H1 (cell line): ENCODE measurements at regions not wholly inside any gene's neighbourhood (a gene's known extent, or its start where the extent isn't known, plus 50 kb on each side); places are given as distances from the start of the nearest gene placed in this dataset.

ENCODE experiments used
- CTCF ChIA-PET: fragments of 300-600 bp; sonication (Branson Sonifier 250); formaldehyde crosslinking; loops from one replicate; lab custom pipeline; 2021; ENCODE audit not compliant: partially characterized antibody; lab: Charles Lee
- POLR2A ChIA-PET: fragments of 300-600 bp; sonication (Branson Sonifier 250); formaldehyde crosslinking; loops from one replicate; lab custom pipeline; 2021; ENCODE audit warnings: inconsistent platforms; ENCODE audit not compliant: partially characterized antibody; lab: Charles Lee
- DNase-seq, 2 experiments: peaks; one replicate each; pipeline versions ENCODE4 v3.0.0 to v3.0.0-alpha.2; 2010 to 2022; ENCODE audit warnings: low spot score in 2 of 2, low read depth in 1 of 2, mixed read lengths in 1 of 2
- FAIRE-seq: peaks from 2 replicates; lab custom pipeline; 2011; peaks lifted over from hg19 to GRCh38; lab: Jason Lieb, UNC
- H2AFZ ChIP-seq: 2 replicates; pipeline ENCODE4 v1.8.1; 2012; ENCODE audit warnings: low read length, inconsistent platforms
- H2AK5ac ChIP-seq: 2 replicates; pipeline ENCODE4 v1.6.1; 2013; ENCODE audit warnings: low read depth, low read length
- H2BK120ac ChIP-seq: replicated peaks from 2 replicates; pipeline ENCODE3; 2013; ENCODE audit warnings: low read depth, low read length, inconsistent platforms
- H2BK12ac ChIP-seq: 2 replicates; pipeline ENCODE4 v1.6.1; 2013; ENCODE audit warnings: low read depth, low read length
- H2BK15ac ChIP-seq: 2 replicates; pipeline ENCODE4 v1.6.1; 2013; ENCODE audit warnings: low read length
- H2BK20ac ChIP-seq: 2 replicates; pipeline ENCODE4 v1.6.1; 2013; ENCODE audit warnings: low read length
- H2BK5ac ChIP-seq: 2 replicates; pipeline ENCODE4 v1.6.1; 2013; ENCODE audit warnings: low read depth, low read length
- H3K14ac ChIP-seq: 2 replicates; pipeline ENCODE4 v1.6.1; 2013; ENCODE audit warnings: inconsistent platforms; ENCODE audit not compliant: insufficient read length
- H3K18ac ChIP-seq: 2 replicates; pipeline ENCODE4 v1.6.1; 2013; ENCODE audit warnings: low read length; ENCODE audit errors: extremely low read depth
- H3K23ac ChIP-seq: 2 replicates; pipeline ENCODE4 v1.6.1; 2013; ENCODE audit warnings: inconsistent platforms; ENCODE audit not compliant: insufficient read length
- H3K23me2 ChIP-seq: 2 replicates; pipeline ENCODE4 v1.6.1; 2013; ENCODE audit warnings: low read depth, low read length
- H3K27ac ChIP-seq: 2 replicates; pipeline ENCODE4 v1.6.1; 2011; ENCODE audit warnings: low read depth, low read length, inconsistent platforms
- H3K27me3 ChIP-seq, 4 experiments: replicated peaks in 1 of 4; 1 replicate in 1 of 4; 2 replicates in 3 of 4; pipeline versions ENCODE4 v1.6.1 to v1.8.1; 2011 to 2013; ENCODE audit warnings: low read length in 3 of 4, mild to moderate bottlenecking in 3 of 4, inconsistent platforms in 2 of 4, mixed read lengths in 2 of 4, moderate library complexity in 1 of 4; ENCODE audit not compliant: control insufficient read depth in 3 of 4, insufficient read depth in 3 of 4; ENCODE audit errors: extremely low read depth in 1 of 4
- H3K36me3 ChIP-seq, 4 experiments: 2 replicates each; pipeline versions ENCODE4 v1.6.1 to v1.8.1; 2011 to 2013; ENCODE audit warnings: mild to moderate bottlenecking in 4 of 4, low read length in 3 of 4, moderate library complexity in 2 of 4, control low read depth in 1 of 4, inconsistent platforms in 1 of 4; ENCODE audit not compliant: insufficient read depth in 4 of 4, control insufficient read depth in 2 of 4
- H3K4ac ChIP-seq: replicated peaks from 2 replicates; pipeline ENCODE3; 2013; ENCODE audit warnings: low read length, low read depth, mixed read lengths, inconsistent platforms; ENCODE audit not compliant: insufficient read length
- H3K4me1 ChIP-seq, 4 experiments: replicated peaks in 1 of 4; 1 replicate in 1 of 4; 2 replicates in 3 of 4; pipeline versions ENCODE4 v1.6.1 to v1.8.1; 2011 to 2013; ENCODE audit warnings: low read length in 3 of 4, inconsistent platforms in 2 of 4, mixed read lengths in 1 of 4; ENCODE audit not compliant: insufficient read depth in 4 of 4, control insufficient read depth in 3 of 4
- H3K4me2 ChIP-seq, 2 experiments: 2 replicates each; pipeline versions ENCODE4 v1.6.1 to v1.8.1; 2011 to 2013; ENCODE audit warnings: low read depth in 2 of 2, low read length in 2 of 2, control low read depth in 1 of 2, inconsistent platforms in 1 of 2, mild to moderate bottlenecking in 1 of 2; ENCODE audit not compliant: insufficient read depth in 1 of 2
- H3K4me3 ChIP-seq, 4 experiments: fragments of 200-600, 300-600 bp in 1 of 4; sonication (generic), shearing (Covaris generic), sonication (Bioruptor Twin) in 1 of 4; 2 replicates each; pipeline versions ENCODE4 v1.5.1 to v1.8.1; 2011 to 2016; ENCODE audit warnings: low read length in 4 of 4, low read depth in 3 of 4, control low read depth in 2 of 4, inconsistent platforms in 2 of 4, mild to moderate bottlenecking in 2 of 4, mixed read lengths in 1 of 4, moderate library complexity in 1 of 4; ENCODE audit not compliant: insufficient read depth in 2 of 4; ENCODE audit errors: extremely low read depth in 1 of 4
- H3K56ac ChIP-seq: replicated peaks from 2 replicates; pipeline ENCODE3; 2013; ENCODE audit warnings: low read depth, mild to moderate bottlenecking, mixed read lengths, low read length, inconsistent platforms; ENCODE audit not compliant: insufficient read length
- H3K79me1 ChIP-seq: 2 replicates; pipeline ENCODE4 v1.6.1; 2013; ENCODE audit warnings: low read depth, low read length, control low read depth
- H3K79me2 ChIP-seq, 2 experiments: 2 replicates each; pipeline versions ENCODE4 v1.6.1 to v1.8.1; 2012 to 2013; ENCODE audit warnings: low read length in 2 of 2, mild to moderate bottlenecking in 2 of 2, inconsistent platforms in 1 of 2; ENCODE audit not compliant: insufficient read depth in 2 of 2, control insufficient read depth in 1 of 2
- H3K9ac ChIP-seq, 4 experiments: replicated peaks in 1 of 4; 1 replicate in 1 of 4; 2 replicates in 3 of 4; pipeline versions ENCODE4 v1.6.1 to v1.8.1; 2011 to 2013; ENCODE audit warnings: low read depth in 3 of 4, low read length in 3 of 4, control low read depth in 2 of 4, mild to moderate bottlenecking in 2 of 4, moderate library complexity in 2 of 4, inconsistent platforms in 1 of 4; ENCODE audit errors: extremely low read depth in 1 of 4
- H3K9me3 ChIP-seq, 2 experiments: 2 replicates each; pipeline versions ENCODE4 v1.6.1 to v1.8.1; 2012 to 2013; ENCODE audit warnings: mild to moderate bottlenecking in 2 of 2, moderate library complexity in 2 of 2, control low read depth in 1 of 2, inconsistent platforms in 1 of 2, low read depth in 1 of 2, low read length in 1 of 2, mixed read lengths in 1 of 2; ENCODE audit not compliant: insufficient read depth in 2 of 2
- H4K20me1 ChIP-seq, 2 experiments: replicated peaks in 1 of 2; 2 replicates each; pipeline versions ENCODE3 to v1.8.1; 2011 to 2013; ENCODE audit warnings: inconsistent platforms in 2 of 2, low read length in 2 of 2, mild to moderate bottlenecking in 1 of 2; ENCODE audit not compliant: insufficient read depth in 2 of 2, control insufficient read depth in 1 of 2
- H4K5ac ChIP-seq: 2 replicates; pipeline ENCODE4 v1.6.1; 2013; ENCODE audit warnings: low read length, low read depth, mixed read lengths, inconsistent platforms; ENCODE audit not compliant: insufficient read length
- H4K8ac ChIP-seq: 2 replicates; pipeline ENCODE4 v1.8.0; 2013; ENCODE audit warnings: mild to moderate bottlenecking, moderate library complexity, low read length, inconsistent platforms; ENCODE audit not compliant: insufficient read depth; ENCODE audit errors: extremely low read depth
- H4K91ac ChIP-seq: replicated peaks from 2 replicates; pipeline ENCODE3; 2013; ENCODE audit warnings: low read length, mixed read lengths, inconsistent platforms; ENCODE audit not compliant: insufficient read length
- SIN3A ChIP-seq, 2 experiments: IDR thresholded peaks in 1 of 2; conservative IDR thresholded peaks in 1 of 2; 2 replicates each; pipeline ENCODE4 v1.6.1; 2011 to 2012; ENCODE audit warnings: low read length in 2 of 2, improper control_type of control experiment in 1 of 2, low read depth in 1 of 2, mild to moderate bottlenecking in 1 of 2
- TBP ChIP-seq: IDR thresholded peaks from 2 replicates; pipeline ENCODE4 v1.6.1; 2011; ENCODE audit warnings: low read depth, low read length, improper control_type of control experiment
- WGBS, 2 experiments: shearing (Covaris generic) in 1 of 2; methylation state at CpG; one replicate each; pipeline versions ENCODE4 v1.1.6 to v1.1.7; 2013 to 2015; ENCODE audit warnings: low lambda C conversion rate in 2 of 2, mixed read lengths in 2 of 2, inconsistent platforms in 1 of 2, low coverage in 1 of 2, missing lambda C conversion rate in 1 of 2; ENCODE audit not compliant: insufficient replicate concordance in 2 of 2, insufficient coverage in 1 of 2, insufficient read length in 1 of 2; ENCODE audit errors: extremely low coverage in 1 of 2, missing lambda C conversion rate in 1 of 2; 5-methylcytosine and 5-hydroxymethylcytosine counted together

DNA sequence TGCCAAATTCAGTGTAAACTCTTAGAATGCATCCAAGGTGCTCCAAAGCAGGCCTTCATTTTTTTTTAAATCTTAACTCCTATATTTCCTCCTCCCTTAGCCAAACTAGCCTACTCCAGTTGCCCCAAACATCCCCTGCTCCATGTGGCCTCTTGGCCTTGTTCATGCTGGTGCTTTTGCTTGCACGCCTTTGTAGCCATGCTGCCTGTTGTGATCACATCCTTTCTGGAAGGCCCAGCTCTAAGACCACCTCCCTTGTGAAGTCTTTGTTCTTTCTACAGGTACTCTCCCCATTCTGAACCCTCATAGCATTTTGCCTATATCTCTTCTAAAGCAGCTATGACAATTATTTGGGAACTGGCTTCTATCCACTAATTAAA is 375.3 kb upstream of the NFE2L3 start:
- no peak overlapping the region for H3K23ac ChIP-seq
- H2AFZ ChIP-seq: no peak overlapping the region
- no peak overlapping the region for H4K8ac ChIP-seq
- H3K27ac ChIP-seq: no peak overlapping the region
- no peak overlapping the region for H3K4me3 ChIP-seq
- no peaks in the 10 kb centered on the region for H3K79me1 ChIP-seq
- TF ChIP-seq SIN3A (conservative IDR thresholded peaks at IDR 0.05 in 1 of 2, IDR thresholded peaks at IDR 0.05 in 1 of 2; ENCODE audit: low read depth in 1 of 2, low read length in 2 of 2) (no peak), TBP (no peak)
- H4K5ac ChIP-seq: no peak overlapping the region
- H3K4ac ChIP-seq: no peak overlapping the region
- no peaks in the 10 kb centered on the region for H4K20me1 ChIP-seq
- no peaks in the 10 kb centered on the region for H3K9me3 ChIP-seq
- H2BK15ac ChIP-seq: no peak overlapping the region
- H3K14ac ChIP-seq: no peak overlapping the region
- no peaks in the 10 kb centered on the region for H3K23me2 ChIP-seq
- H2BK20ac ChIP-seq: no peak overlapping the region
- H3K27me3 ChIP-seq: no peaks in the 10 kb centered on the region
- no peak overlapping the region for H3K4me2 ChIP-seq
- H3K36me3 ChIP-seq: no peaks in the 10 kb centered on the region
- H2BK5ac ChIP-seq: no peak overlapping the region
- no peak overlapping the region for H2BK12ac ChIP-seq
- no peaks in the 10 kb centered on the region for H3K79me2 ChIP-seq
- no peak overlapping the region for H3K9ac ChIP-seq
- H3K4me1 ChIP-seq: no peaks in the 10 kb centered on the region
- WGBS, 2 experiments: 85% methylated on average over 1 of the region's 1 CpG; no CpG with 5 or more reads in 1 of the 2 experiments
- no peak overlapping the region for H3K18ac ChIP-seq
- DNase-seq: no peak
- no peak overlapping the region for H4K91ac ChIP-seq
- no peak overlapping the region for H2AK5ac ChIP-seq
- ChIA-PET POLR2A (no interaction called here), CTCF (no interaction called here)
- H3K56ac ChIP-seq: no peak overlapping the region
- FAIRE-seq: no peak
- no peak overlapping the region for H2BK120ac ChIP-seq
